NCI-H146 treated with DMSO at 0.1 percent for 48 hours (cell line): ENCODE measurements at regions not wholly inside any gene's neighbourhood (a gene's known extent, or its start where the extent isn't known, plus 50 kb on each side); places are given as distances from the start of the nearest gene placed in this dataset.

Experiments
- DNase-seq: peaks from one replicate; lab custom pipeline; 2025; ENCODE audit not compliant: unreplicated experiment; lab: John Stamatoyannopoulos, UW

DNA sequence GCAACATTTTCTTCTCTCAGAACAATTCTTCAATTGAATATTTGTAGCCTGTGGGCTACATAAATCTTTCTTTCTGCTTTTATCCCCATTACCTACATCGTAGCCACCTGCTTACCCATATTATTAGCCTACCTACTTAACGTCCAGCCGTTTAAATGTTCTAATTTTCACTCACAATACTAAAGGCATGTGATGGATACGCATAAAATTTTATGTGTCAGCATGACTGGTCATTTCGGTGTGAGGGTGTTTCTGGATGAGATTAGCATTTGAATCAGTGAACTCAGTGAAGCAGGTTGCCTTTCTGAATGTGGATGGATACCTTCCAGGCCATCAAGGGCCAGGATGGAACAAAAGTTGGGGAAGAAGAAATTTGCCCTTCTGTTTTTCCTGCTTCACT, 1722.5 kb upstream of the ACO1 start:
- no peak for DNase-seq

DNA sequence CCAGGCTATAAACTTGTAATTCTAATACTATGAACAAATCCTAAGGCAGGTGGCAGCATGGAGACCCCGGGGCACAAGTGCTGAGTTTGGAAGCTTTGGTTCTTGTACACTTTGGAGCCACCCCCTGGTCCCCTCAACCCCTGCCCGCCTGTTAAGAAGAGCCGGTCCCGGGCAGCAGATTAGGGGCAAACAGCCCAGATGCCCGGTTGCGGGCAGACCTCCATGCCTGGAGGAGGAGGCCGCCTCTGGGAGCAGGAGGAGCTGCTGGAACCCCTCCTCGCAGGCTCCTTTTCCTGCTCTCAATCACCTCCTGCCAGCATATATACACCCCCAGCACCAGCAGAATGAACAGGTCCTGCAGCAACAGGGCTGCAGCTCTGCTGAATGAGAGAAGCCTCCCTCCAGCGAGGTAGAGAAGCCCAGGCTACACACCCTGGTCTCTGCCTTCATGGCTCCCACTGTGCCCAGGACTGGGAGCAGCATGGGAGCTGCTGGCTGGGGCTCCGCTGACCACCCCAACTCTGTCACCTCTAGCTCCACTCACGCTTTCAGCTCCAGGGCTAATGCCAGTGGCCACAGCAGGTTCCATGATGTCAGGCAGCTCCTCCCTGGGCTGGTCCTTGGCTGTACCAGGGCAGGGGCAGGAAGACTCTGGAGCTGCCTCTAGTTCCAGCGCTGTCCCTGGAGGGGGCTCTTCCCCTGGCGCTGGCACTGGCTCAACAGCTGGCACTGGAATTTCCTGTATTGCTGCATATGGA, 1713.5 kb upstream of the ACO1 start:
- DNase-seq, result no peak

DNA sequence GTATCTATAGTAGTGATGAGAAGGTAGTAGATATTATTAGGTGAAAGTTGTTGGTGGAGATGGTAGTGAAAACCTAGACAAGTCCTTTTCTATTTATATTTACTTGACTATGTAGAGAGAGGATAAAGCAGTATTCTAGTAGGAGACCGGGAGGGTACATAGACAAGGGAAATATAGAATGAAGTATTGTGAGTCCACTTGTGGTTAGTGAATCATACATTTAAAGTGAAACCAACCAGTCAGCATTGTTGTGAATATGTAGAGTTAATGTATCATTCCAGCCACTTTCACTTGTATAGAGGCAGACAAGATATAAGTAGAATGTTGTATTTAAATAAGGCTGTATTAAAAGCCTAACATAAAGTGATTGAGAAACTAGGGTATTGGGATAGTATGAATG, 1711.3 kb upstream of the ACO1 start:
- DNase-seq, result no peak

DNA sequence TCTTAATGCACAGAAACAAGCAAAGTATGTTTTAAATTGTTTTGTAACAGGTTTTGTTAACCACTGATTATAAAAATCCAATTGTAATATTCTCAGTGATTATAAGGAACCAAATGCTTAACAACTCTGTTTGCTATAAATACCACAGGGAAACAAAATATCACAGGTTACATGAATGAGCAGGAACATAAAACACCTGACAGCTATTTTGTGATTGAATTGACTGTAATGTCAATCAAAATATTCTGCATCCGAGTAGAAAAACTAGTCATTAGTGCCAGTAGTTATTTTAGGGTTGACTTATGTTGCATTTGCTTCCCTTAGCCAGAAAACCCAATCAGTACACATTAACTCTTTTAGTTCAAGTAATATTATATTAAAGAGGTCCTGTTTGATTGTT, 1707.8 kb upstream of the ACO1 start:
- no peak for DNase-seq

DNA sequence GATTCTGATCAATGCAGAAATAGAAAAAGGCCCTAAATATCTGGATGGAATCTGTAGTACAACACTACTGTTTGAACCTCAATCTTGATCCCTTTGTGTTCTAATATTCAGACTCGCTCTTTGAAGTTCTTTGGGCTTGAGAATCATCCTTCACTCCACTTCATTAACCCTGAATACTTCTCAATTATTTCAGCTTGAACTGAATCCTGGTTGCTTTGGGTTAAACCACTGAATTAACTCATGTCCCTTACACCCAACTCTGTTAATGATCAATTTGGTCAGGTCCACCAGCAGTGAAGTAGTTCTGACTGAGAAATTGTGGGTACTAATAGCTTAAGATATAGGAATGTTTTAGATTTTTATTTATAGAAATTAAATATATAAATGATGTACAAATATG, 1707.2 kb upstream of the ACO1 start:
- DNase-seq, result no peak

DNA sequence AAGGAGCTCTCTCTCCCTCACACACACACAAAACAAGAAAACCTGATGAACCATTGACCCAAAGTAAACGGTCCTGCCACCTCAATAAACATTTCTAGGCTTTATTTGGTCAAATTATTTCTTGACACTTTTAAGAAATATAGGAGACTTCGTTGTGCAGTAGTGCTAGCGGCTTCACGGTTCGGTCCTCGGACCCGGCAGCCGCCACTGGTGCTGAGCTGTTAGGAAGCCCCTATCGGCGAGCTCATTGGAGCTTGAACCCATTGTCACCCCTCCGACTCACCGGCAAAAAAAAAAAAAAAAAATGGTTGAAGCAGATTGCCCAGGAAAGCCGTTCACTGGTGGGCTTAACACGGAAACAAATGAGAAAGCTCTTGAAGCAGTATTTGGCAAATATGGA, 1695.6 kb upstream of the ACO1 start:
- DNase-seq, result no peak

DNA sequence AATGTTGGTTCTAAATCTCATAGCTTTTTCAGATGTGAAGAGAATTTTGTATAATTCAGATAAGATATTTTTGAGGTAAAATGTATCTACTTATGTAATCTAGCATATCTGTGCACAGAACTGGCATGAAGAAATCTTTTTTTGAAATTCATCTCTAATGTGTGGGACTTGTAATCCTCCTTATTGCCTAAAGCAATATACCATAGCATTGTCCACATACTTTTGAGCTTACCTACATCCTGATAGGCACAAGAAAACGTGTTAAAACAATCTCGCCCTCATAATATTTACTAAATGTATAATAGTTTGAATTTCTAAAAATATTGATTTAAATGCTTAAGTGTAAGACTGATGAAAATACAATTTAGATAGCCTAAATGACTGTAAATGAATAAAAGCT, 1686.5 kb upstream of the ACO1 start:
- DNase-seq, result no peak

DNA sequence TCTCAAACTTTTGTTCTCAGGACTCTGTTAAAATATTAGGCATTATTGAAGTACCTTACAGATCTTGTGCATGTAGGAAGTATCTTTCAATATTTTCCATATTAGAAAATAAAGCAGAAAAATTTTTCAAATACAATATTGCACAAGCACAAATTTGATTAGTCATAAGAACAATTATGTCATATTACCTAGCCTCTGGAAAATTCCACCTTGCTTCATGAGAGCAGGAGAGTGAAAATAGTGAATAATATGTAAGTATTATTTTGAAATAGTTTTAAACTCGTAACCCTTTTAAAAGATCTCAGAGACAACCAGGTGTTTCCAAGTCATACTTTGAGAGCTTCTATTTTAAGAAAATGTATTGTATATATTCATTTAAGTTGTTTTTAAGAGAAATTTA, 1672.9 kb upstream of the ACO1 start:
- no peak for DNase-seq

DNA sequence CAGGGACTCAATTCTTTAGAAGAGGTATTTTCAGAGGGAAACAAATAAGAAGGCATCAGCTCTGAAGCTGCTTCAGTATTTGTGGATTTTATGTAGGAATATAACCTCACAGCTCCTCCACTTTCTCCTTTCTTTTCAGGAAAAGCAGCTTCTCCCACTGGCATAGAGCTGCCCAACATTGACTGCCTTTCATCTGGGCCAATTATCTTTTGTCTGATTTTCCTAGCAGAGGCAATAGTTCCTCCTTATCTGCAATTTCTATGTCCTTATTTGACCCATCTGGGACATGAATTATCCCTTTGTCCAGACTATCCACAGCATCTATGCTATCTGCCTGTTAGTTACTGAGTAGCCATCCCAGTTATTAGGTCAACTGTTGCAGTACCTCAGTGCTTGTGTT, 1671.2 kb upstream of the ACO1 start:
- DNase-seq, result peak; percentile 90

DNA sequence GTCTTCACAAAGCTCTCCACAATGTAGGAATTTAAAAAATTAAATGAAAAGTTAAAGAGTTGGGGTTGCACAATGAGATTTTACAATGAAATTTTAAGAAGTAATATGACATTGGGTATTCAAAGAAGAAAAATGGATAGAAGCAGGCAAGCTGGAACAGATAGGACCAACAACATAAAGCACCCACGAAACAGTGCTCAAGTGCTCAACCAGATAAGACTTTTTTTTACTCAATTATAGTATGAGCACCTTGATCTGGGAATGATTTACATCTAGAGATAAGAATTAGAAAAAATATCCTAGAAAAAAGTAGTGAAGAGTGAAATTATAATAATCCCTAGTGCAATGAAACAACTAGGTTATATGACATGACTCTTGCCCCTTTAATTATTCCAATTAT, 1670.1 kb upstream of the ACO1 start:
- DNase-seq, result no peak

DNA sequence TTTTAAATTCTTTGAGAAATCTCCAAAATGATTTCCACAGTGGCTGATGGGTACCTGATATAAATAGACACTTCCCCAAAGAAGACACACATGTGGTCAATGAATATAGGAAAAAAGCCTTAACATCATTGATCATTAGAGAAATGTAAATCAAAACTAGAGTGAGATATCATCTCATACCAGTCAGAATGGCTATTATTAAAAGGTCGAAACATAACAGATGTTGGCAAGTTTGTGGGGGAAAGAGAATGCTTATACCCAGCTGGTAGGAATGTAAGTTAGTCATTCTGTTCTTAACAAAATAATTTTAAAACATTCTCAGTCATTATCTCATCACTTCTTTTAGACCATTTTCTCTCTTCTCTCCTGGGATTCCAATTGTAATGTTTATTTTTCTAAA, 1666.0 kb upstream of the ACO1 start:
- no peak for DNase-seq

DNA sequence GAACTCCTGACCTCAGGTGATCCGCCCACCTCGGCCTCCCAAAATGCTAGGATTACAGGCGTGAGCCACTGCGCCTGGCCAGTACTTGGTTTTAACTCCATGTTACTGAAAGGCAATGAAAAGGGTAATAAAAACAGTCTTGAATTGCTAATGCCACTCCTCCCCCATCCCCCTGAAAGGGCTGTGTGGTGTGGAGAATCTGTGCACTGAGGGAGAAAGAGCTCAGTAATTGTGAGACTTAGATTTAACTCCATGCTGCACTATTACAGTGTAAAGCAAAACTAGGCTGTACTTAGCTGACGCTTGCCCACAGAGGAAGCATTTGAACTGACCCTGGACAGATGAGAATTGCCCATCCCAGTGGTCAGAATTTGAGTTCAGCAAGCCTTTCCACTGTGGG, 1662.4 kb upstream of the ACO1 start:
- DNase-seq, result no peak

DNA sequence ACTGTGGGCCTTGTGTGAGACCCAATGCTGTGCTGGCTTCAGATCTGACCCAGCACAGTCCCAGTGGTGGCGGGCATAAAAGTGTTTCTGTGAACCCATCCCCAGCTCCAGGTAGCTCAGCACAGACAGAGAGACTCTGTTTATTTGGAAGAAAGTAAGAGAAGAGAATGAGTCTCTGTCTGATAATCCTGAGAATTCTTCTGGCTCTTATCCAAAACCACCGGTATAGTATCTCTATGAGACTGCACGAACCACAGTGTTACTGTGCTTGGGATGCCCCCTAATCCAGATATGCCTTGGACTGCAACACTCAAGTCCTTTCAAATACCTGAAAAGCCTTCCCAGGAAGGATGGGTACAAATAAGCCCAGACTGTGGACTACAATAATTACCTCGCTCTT, 1660.8 kb upstream of the ACO1 start:
- DNase-seq, result no peak

DNA sequence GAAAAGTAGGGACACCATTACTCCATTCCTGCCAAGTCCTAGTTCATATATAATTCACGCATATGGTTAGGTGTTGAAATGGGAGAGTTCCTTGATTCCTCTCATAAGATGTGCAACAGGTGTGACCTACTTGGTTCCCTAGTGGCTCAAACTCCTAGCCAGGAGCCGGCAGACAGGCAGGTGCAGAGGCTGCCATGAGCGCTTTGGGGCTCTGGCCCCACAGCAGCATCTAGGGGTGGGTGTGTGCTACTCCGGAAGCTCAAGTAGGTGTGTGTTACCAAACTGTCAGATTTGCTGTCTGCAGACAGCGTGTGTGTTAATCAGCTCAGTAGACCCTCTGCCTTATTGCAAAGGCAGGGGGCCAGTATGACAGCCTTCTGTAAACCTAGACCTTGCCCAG, 1652.4 kb upstream of the ACO1 start:
- DNase-seq, result no peak

DNA sequence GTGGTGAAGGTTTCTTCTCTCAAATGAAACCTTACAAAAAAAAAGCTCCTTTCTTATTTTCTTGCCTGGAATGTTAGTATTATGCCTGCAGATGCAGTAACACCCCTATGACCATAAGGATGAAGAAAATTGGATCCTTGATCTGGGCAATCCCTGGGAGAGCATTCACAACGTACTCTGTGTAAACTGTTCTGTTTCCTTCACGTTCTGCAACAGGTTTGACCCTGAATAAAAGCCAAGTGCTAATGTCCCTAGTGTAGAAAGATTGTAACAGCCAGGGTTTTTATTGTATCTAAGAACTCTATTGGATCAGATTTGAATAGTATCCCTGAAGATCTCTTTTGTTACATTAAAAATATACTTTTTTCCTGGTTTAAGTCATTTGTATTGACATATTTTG, 1639.6 kb upstream of the ACO1 start:
- no peak for DNase-seq

DNA sequence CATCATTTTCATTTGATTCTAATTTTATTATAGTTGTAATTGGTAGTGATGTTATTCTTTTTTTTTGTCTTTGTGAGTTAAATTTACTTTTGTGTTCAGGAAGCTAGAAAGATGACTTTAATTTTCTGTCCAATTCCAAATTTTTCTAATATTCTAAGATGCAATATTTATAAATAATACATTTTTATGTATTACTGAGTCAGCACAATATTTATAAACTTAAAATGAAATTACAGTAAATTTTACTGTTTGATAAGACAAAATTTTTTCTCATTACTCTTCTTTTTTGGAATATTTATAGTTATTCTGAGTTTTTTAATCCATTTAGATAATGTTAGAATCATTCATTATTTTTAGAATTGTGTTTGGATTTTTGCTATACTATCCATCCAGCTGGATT, 1637.9 kb upstream of the ACO1 start:
- no peak for DNase-seq

DNA sequence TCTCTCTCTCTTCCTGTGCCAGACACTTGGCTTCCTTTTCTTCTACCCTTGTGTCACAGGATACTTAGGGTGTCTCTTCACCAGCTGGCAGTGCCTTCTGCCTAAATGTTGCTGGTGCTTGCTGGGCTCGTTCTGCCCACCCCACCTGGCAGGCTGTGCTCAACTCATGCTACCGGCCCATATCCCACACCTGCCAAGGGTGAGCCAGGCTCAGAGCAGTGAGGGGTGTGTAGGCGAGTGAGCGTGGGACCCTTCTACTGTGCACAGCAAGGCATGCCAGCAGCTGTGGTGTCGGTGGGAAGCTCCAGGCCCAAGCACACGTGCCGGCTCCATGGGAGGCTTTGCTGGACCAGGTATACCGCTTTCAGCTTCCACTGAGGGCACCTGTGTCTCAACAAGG, 1626.7 kb upstream of the ACO1 start:
- no peak for DNase-seq

DNA sequence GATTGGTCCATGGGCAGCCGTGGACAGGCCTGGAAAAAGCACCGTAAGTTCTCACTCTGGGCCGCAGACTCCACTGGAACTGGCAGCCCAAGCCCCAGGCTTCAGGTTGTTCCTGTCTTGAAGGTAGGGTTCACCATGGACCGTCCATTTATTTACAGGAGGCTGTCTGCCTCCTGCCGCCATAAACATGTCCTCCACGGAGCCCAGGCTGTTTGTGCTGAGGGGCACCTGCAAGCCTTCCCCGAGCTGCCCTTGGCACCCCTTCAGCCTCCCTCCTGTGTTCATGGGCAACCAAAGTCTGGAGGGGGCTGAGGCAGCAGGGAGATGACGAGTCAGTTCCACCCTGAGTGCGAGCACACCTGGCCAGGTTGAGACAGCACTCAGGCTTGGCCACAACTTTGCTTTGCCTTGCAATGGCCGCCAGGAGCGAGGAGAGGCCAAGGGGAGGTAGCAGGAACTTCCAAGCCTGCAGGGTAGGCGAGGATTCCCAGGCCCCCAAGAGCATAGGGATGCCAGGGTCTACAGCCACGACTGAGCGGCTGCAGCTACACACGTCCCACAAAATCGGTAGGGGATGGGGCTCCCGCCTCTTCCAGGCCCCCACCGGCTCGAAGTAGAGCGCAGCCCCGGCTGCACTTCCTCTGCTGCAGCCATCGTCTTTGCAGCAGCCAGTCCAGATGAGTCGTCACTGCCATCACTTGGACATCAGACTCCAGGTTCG, 1625.6 kb upstream of the ACO1 start:
- DNase-seq, result no peak

DNA sequence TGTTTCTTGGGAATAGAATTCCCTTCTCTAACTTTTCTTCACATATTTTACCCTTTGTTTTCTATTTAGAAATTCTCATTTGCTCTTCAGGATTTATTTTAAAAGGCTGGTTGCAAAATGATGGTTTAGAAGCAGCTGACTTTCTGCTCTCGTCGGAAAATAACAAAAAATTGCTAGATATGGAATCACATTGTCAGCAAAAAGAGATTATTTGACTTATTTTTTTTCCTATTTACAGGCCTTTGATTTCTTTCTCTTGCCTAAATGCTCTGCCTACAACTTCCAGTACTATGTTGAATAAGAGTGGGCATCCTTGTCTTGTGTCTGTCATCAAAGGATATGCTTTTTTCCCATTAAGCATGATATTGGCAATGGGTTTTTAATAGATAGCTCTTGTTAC, 1619.1 kb upstream of the ACO1 start:
- DNase-seq, result no peak

DNA sequence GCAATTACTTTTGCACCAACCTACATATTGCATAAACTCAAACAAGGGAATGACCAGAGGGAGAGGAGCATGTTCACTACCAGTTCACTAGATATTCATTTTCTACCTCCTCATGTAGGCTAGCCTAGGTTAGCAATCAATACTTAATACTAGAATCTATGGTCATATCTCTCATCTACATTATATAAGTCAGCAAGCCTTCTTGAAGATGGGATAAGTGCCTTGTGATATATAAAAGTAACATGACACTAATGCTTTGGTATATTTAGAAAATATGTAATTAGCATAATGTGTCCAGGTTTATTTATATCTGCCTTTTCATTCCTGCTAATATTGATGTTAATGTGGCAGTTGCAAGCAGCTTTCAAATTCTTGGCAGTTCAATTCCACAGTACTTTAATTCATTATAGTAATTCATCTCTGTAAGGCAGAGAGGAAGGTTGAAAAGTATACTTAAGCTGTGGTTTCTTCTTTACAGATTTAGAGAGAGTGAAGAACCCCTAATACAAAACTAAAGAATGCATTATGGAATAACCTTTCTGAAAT, 1613.2 kb upstream of the ACO1 start:
- DNase-seq, result no peak

DNA sequence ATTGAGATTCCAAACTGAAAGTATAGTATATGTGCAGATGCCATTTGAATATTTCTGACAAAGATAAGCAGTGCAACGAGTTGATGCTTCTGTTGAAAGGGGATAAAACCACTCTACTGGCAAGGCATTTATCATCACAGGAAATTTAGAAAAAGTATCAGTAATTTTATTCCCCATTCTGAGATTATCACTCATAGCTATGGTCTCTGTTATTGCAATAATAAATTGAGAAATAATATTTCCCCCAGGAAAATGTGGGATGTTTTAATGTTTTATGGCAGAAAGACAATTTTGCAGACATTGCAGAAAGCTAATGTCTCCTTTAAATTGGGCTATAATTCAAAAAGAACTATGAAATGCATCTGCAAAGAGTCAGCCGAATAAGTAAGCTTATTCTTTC, 1612.7 kb upstream of the ACO1 start:
- no peak for DNase-seq

DNA sequence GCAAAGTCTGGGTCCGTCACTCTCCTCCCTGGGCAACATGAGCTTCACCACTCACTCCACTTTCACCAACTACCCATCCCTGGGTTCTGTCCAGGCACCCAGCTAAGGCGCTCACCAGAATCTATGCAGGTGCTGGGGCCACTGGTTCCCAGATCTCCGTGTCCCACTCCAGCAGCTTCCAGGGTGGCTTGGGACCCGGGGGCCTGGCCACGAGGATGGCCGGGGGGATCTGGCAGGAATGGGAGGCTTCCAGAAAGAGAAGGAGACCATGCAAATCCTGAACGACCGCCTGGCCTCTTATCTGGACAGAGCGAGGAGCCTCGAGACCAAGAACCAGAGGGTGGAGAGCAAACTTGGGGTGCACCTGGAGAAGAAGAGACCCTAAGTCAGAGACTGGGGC, 1611.0 kb upstream of the ACO1 start:
- no peak for DNase-seq

DNA sequence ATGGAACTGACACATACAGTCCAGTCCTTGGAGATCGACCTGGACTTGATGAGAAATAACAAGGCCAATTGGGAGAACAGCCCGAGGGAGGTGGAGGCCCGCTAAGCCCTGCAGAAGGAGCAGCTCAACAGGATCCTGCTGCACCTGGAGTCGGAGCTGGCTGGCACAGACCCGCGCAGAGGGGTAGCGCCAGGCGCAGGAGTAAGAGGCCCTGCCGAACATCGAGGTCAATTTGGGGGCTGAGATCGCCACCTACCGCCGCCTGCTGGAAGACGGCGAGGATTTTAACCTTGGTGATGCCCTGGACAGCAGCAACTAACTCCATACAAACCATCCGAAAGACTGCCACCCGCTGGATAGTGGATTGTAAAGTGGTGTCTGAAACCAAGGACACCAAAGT, 1610.1 kb upstream of the ACO1 start:
- no peak for DNase-seq
